GM19351 (cell line): ENCODE measurements at regions not wholly inside any gene's neighbourhood (a gene's known extent, or its start where the extent isn't known, plus 50 kb on each side); places are given as distances from the start of the nearest gene placed in this dataset.
A peak's percentile ranks its signal among the peaks of the same experiment; 100 is the strongest.
"Not testable (repeated sequence)": the region's sequence is repeated elsewhere in the genome, so short reads cannot be mapped to it uniquely, and the experiment has no call there.

Experiments used
- ATAC-seq: cut with Tn5 transposase; IDR thresholded peaks from one replicate; pipeline ENCODE4 v1.9.1; 2021; ENCODE audit warnings: mild to moderate bottlenecking, moderate library complexity; ENCODE audit not compliant: unreplicated experiment

- no peak for ATAC-seq
These were observed 62.0 kb downstream of the SKIDA1 start for GRCh38 chr10:21463436-21463835.

- no peak for ATAC-seq
These were observed 67.2 kb downstream of the SKIDA1 start for GRCh38 chr10:21458126-21458871.

- ATAC-seq, result no peak
These were observed 69.3 kb downstream of the SKIDA1 start for GRCh38 chr10:21456160-21456559.

- no peak for ATAC-seq
These were observed 73.3 kb downstream of the SKIDA1 start for GRCh38 chr10:21452203-21452602.

- peak; percentile 97 for ATAC-seq
These were observed 76.1 kb downstream of the SKIDA1 start for GRCh38 chr10:21449288-21449966.

- ATAC-seq, result no peak
These were observed 80.3 kb downstream of the SKIDA1 start for GRCh38 chr10:21445163-21445562.

- ATAC-seq, result no peak
These were observed 83.9 kb downstream of the SKIDA1 start for GRCh38 chr10:21441625-21442024.

- ATAC-seq, result not testable (repeated sequence)
These were observed 86.6 kb downstream of the SKIDA1 start for GRCh38 chr10:21438914-21439313.

- ATAC-seq, result no peak
These were observed 87.6 kb downstream of the SKIDA1 start for GRCh38 chr10:21437770-21438382.

- no peak for ATAC-seq
These were observed 93.2 kb downstream of the SKIDA1 start for GRCh38 chr10:21432266-21432665.

GRCh38 chr10:21431799-21432198 lies 93.7 kb downstream of the SKIDA1 start:
- ATAC-seq, result no peak

- peak; percentile 70 for ATAC-seq
These were observed 97.5 kb downstream of the SKIDA1 start for GRCh38 chr10:21427804-21428481.

GRCh38 chr10:21424459-21424861 lies 101.0 kb downstream of the SKIDA1 start:
- ATAC-seq, result no peak

GRCh38 chr10:21423850-21424249 lies 101.6 kb downstream of the SKIDA1 start:
- no peak for ATAC-seq

- ATAC-seq, result no peak
These were observed 102.1 kb downstream of the SKIDA1 start for GRCh38 chr10:21423338-21423737.

- ATAC-seq, result no peak
These were observed 103.7 kb downstream of the SKIDA1 start for GRCh38 chr10:21421794-21422193.

- ATAC-seq, result no peak
These were observed 104.5 kb downstream of the SKIDA1 start for GRCh38 chr10:21421016-21421415.

GRCh38 chr10:21418981-21419576 lies 106.4 kb downstream of the SKIDA1 start:
- ATAC-seq, result not testable (repeated sequence)

- ATAC-seq, result no peak
These were observed 108.2 kb downstream of the SKIDA1 start for GRCh38 chr10:21417172-21417712.

- ATAC-seq, result no peak
These were observed 111.8 kb downstream of the SKIDA1 start for GRCh38 chr10:21413680-21414079.

- no peak for ATAC-seq
These were observed 112.2 kb downstream of the SKIDA1 start for GRCh38 chr10:21413268-21413667.
